ENCODE measurements at regions not wholly inside any gene's neighbourhood (a gene's known extent, or its start where the extent isn't known, plus 50 kb on each side); places are given as distances from the start of the nearest gene placed in this dataset.

DNA sequence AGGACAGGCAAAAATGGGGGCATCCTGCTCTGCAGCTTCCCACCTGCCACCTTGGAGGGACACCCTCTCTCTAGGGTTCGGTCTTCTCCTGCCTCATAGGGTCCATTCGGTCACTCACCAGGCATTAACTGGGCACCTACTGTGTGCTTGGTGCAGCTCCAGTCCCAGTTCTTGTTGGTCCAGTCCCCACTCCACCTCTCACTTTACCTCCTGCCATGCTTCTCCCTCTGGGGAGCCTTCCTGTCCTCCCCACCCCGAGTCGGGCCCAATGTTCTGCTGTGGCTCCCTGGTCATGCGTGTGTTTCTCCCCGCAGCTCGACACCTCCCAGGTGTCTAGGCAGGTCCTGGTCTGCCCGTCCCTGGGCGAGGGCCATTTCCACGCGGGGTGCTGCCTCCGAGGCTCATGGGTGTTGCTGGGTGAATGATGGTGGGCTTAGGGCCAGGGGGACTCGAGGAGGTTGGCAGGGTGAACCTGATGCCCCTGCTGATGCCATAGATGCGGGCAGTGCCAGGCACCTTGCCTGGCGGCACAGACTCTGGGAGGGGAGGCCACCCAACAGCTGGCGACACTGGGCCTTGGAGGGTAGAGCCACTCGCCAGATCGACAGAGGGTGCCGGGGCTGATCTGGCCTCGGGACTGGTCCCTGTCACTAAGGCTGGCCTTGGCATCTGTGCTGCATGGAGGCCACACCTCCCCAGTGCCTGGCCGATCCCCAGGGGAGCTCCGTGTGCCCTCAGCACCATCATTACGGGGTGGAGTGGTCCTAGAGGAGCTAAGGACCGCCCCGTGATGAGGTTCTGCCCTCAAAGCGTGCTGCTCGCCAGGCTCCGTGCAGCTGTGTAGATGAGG is 66.0 kb upstream of the RNU6ATAC start:
- TF ChIP-seq, protein P1, sequence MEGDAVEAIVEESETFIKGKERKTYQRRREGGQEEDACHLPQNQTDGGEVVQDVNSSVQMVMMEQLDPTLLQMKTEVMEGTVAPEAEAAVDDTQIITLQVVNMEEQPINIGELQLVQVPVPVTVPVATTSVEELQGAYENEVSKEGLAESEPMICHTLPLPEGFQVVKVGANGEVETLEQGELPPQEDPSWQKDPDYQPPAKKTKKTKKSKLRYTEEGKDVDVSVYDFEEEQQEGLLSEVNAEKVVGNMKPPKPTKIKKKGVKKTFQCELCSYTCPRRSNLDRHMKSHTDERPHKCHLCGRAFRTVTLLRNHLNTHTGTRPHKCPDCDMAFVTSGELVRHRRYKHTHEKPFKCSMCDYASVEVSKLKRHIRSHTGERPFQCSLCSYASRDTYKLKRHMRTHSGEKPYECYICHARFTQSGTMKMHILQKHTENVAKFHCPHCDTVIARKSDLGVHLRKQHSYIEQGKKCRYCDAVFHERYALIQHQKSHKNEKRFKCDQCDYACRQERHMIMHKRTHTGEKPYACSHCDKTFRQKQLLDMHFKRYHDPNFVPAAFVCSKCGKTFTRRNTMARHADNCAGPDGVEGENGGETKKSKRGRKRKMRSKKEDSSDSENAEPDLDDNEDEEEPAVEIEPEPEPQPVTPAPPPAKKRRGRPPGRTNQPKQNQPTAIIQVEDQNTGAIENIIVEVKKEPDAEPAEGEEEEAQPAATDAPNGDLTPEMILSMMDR (optimal IDR thresholded peaks at IDR 0.05 in 1 of 3, IDR thresholded peaks at IDR 0.05 in 1 of 3, conservative IDR thresholded peaks at IDR 0.05 in 1 of 3; ENCODE audit: extremely low read depth in 1 of 3, insufficient read depth in 2 of 3, low read length in 3 of 3) = no peak
- no peak for TF ChIP-seq EZH2 (IDR thresholded peaks at IDR 0.05; ENCODE audit: low read length)
- Histone ChIP-seq H2AFZ (ENCODE audit: control insufficient read depth, low read length) (no peak overlapping the region), H4K20me1 (ENCODE audit: control insufficient read depth, extremely low read depth, insufficient read depth, low read length) (peaks cover 4% of the 10 kb centered on the region), H3K79me2 (ENCODE audit: control insufficient read depth, insufficient read depth, low read length) (no peaks in the 10 kb centered on the region), H3K27me3 (ENCODE audit: control insufficient read depth, extremely low read depth, insufficient read depth, low read length) (peaks cover 50% of the 10 kb centered on the region), H3K27ac (ENCODE audit: control insufficient read depth, insufficient read depth, low read length) (no peak overlapping the region), H3K36me3 (ENCODE audit: control insufficient read depth in 2 of 2, extremely low read depth in 1 of 2, insufficient read depth in 2 of 2, low read length in 2 of 2) (no peaks in the 10 kb centered on the region), H3K4me1 (ENCODE audit: control insufficient read depth, extremely low read depth, insufficient read depth, low read length) (no peaks in the 10 kb centered on the region), H3K9me1 (ENCODE audit: control insufficient read depth, extremely low read depth, insufficient read depth, low read length) (no peaks in the 10 kb centered on the region), H3K4me3 (ENCODE audit: control insufficient read depth in 2 of 3, extremely low read depth in 1 of 3, insufficient read depth in 2 of 3, low read depth in 1 of 3, low read length in 3 of 3) (no peak overlapping the region), H3K4me2 (ENCODE audit: control insufficient read depth, extremely low read depth, insufficient read depth, low read depth, low read length) (no peak overlapping the region), H3K9me3 (ENCODE audit: control insufficient read depth, low read depth, low read length) (no peaks in the 10 kb centered on the region), H3K9ac (ENCODE audit: control insufficient read depth, extremely low read depth, insufficient read depth, low read length) (no peak overlapping the region)
- dilution Hi-C loops (cut with MboI; ENCODE audit: extremely low pct_ligation_motif_present, low sequenced_read_pairs) = no loop called here
- FAIRE-seq (no peak), DNase-seq (ENCODE audit: low read depth, low spot score) (no peak)

DNA sequence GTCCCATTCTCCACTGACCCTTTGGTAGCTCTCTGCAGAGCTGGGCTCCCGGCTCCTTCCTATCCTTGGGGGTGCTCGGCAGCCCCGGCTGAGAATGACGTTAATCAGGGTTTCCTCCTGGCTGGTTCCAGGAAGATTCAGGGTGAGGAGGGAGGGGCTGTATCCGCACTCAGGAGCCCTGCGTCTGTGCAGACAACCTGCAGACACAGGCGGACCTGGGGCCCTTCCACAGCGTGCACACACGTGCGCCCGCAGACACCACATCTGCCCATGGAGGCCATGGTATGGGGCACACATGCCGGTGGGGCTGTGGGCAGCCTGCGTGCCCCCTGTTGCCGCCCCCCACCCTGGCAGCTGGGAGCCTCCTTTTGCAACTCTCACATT is 66.6 kb upstream of the RNU6ATAC start:
- no peak overlapping the region for H3K4me3 ChIP-seq (ENCODE audit: control insufficient read depth in 2 of 3, extremely low read depth in 1 of 3, insufficient read depth in 2 of 3, low read depth in 1 of 3, low read length in 3 of 3)
- TF ChIP-seq EZH2 (IDR thresholded peaks at IDR 0.05; ENCODE audit: low read length) = peak; percentile 51
- TF ChIP-seq, protein P1 (optimal IDR thresholded peaks at IDR 0.05 in 1 of 3, IDR thresholded peaks at IDR 0.05 in 1 of 3, conservative IDR thresholded peaks at IDR 0.05 in 1 of 3; ENCODE audit: extremely low read depth in 1 of 3, insufficient read depth in 2 of 3, low read length in 3 of 3) = no peak
- H3K27ac ChIP-seq (ENCODE audit: control insufficient read depth, insufficient read depth, low read length) = no peak overlapping the region
- no peaks in the 10 kb centered on the region for H3K9me3 ChIP-seq (ENCODE audit: control insufficient read depth, low read depth, low read length)
- no peaks in the 10 kb centered on the region for H3K4me1 ChIP-seq (ENCODE audit: control insufficient read depth, extremely low read depth, insufficient read depth, low read length)
- H3K79me2 ChIP-seq (ENCODE audit: control insufficient read depth, insufficient read depth, low read length) = no peaks in the 10 kb centered on the region
- H3K4me2 ChIP-seq (ENCODE audit: control insufficient read depth, extremely low read depth, insufficient read depth, low read depth, low read length) = no peak overlapping the region
- H2AFZ ChIP-seq (ENCODE audit: control insufficient read depth, low read length) = no peak overlapping the region
- H3K27me3 ChIP-seq (ENCODE audit: control insufficient read depth, extremely low read depth, insufficient read depth, low read length) = peaks cover 48% of the 10 kb centered on the region
- no peaks in the 10 kb centered on the region for H3K36me3 ChIP-seq (ENCODE audit: control insufficient read depth in 2 of 2, extremely low read depth in 1 of 2, insufficient read depth in 2 of 2, low read length in 2 of 2)
- dilution Hi-C loops (cut with MboI; ENCODE audit: extremely low pct_ligation_motif_present, low sequenced_read_pairs) = no loop called here
- H3K9ac ChIP-seq (ENCODE audit: control insufficient read depth, extremely low read depth, insufficient read depth, low read length) = no peak overlapping the region
- H3K9me1 ChIP-seq (ENCODE audit: control insufficient read depth, extremely low read depth, insufficient read depth, low read length) = no peaks in the 10 kb centered on the region
- FAIRE-seq (no peak), DNase-seq (ENCODE audit: low read depth, low spot score) (no peak)
- H4K20me1 ChIP-seq (ENCODE audit: control insufficient read depth, extremely low read depth, insufficient read depth, low read length) = peaks cover 4% of the 10 kb centered on the region

Measured in keratinocyte (primary cell).